GM12878 (cell line): ENCODE measurements at regions not wholly inside any gene's neighbourhood (a gene's known extent, or its start where the extent isn't known, plus 50 kb on each side); places are given as distances from the start of the nearest gene placed in this dataset.

Experiments
- ASH2L ChIP-seq: fragments of 300-600, 200-600 bp; sonication (generic); IDR thresholded peaks from 2 replicates; pipeline ENCODE4 v1.6.1; 2017; ENCODE audit warnings: low read depth, mild to moderate bottlenecking, borderline replicate concordance
- BCL3 ChIP-seq: IDR thresholded peaks from 2 replicates; pipeline ENCODE4 v1.6.1; 2011; ENCODE audit warnings: borderline replicate concordance, low read depth, mild to moderate bottlenecking, moderate library complexity, low read length; ENCODE audit not compliant: insufficient read depth, poor library complexity, severe bottlenecking
- MTA2 ChIP-seq: fragments of 450-650 bp; IDR thresholded peaks from 2 replicates; pipeline ENCODE4 v1.6.1; 2016; ENCODE audit warnings: low read depth, mild to moderate bottlenecking, moderate library complexity
- RAD21 ChIP-seq: IDR thresholded peaks from 2 replicates; pipeline ENCODE4 v1.6.1; 2011; ENCODE audit warnings: mild to moderate bottlenecking, low read depth, low read length, moderate library complexity; ENCODE audit not compliant: insufficient read depth
- TAF1 ChIP-seq: IDR thresholded peaks from 2 replicates; pipeline ENCODE4 v1.6.1; 2011; ENCODE audit warnings: mild to moderate bottlenecking, low read depth, low read length, borderline replicate concordance
- YY1 ChIP-seq: IDR thresholded peaks from 2 replicates; pipeline ENCODE4 v1.6.1; 2011; ENCODE audit warnings: low read depth, mild to moderate bottlenecking, low read length
- ZBTB33 ChIP-seq: fragments of 450-650 bp; IDR thresholded peaks from 2 replicates; pipeline ENCODE4 v1.6.1; 2017; ENCODE audit warnings: mild to moderate bottlenecking

GRCh38 chr6:163709255-163709654 is 294.7 kb downstream of the QKI start:
- TF ChIP-seq TAF1 (no peak), RAD21 (no peak), YY1 (no peak), ASH2L (no peak), ZBTB33 (no peak), MTA2 (no peak), BCL3 (no peak)
